Activated CD4-positive, CD25-positive, alpha-beta regulatory T cell (primary cell): ENCODE measurements at regions not wholly inside any gene's neighbourhood (a gene's known extent, or its start where the extent isn't known, plus 50 kb on each side); places are given as distances from the start of the nearest gene placed in this dataset.
"Not testable (repeated sequence)": the region's sequence is repeated elsewhere in the genome, so short reads cannot be mapped to it uniquely, and the experiment has no call there.

Experiments
- DNase-seq, 4 experiments: peaks; one replicate each; lab custom pipeline; 2025; lab: John Stamatoyannopoulos, UW

DNA sequence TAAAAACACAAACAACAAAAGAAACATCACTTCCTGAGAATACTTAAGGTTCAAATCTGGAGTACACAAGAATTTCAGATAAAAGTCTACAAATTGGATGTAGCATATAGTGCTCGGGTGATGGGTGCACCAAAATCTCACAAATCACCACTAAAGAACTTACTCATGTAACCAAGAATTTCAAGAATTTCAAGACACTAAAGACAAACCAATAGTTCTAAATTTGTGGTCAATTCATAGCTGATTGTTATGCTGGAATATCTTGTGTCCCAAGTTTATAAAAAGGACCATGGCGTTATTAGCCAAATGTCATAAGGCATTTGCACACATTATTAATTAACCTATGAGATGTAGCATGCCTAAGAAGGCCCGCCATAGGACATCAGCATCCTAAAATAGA is 1204.1 kb upstream of the AUTS2 start:
- DNase-seq = no peak

DNA sequence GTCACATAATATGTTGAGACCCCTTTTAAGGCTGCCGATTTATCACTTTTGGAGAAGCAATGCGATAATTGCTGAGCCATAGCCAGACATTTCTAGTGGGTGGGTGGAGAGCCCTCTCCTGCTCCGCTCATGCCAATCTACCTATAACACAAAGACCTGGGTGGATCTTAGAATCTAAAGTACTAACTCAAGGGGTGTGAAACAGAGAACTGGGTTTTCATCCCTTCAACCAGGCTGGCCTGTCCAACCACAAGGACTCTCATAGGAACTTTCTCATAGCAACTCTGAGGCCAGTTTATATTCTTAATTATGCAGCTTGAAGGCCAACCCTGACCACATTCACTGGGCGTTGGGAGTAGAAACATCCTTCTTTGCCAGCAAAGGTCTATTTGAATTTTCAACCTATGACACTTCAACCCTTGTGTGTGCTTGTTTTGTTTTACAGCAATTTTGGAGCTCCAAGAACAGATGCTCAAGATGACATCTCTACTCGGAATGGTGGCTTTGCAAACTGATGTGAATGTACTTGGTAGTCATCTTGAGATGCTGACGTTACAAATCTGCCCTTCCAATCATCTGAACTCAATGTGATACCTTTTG is 1198.2 kb upstream of the AUTS2 start:
- DNase-seq = no peak

DNA sequence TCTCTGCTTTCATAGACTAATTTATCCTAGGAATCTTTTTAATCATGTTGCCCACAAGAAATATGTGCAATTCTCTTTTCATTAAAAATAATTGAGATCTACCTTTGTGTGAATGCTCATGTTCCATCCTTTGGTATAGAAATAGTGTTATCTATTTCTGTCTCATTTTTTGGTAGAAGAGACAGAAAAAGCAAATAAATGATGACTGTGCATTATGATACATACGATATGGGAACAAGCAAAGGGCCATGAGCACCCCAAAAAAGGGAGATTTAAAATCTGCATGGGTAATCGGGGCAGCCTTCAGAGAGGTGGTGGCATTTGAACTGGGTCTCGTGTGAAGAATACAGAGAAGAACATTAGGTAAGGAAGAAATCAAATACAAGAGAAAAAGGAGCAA is 1197.5 kb upstream of the AUTS2 start:
- no peak for DNase-seq

DNA sequence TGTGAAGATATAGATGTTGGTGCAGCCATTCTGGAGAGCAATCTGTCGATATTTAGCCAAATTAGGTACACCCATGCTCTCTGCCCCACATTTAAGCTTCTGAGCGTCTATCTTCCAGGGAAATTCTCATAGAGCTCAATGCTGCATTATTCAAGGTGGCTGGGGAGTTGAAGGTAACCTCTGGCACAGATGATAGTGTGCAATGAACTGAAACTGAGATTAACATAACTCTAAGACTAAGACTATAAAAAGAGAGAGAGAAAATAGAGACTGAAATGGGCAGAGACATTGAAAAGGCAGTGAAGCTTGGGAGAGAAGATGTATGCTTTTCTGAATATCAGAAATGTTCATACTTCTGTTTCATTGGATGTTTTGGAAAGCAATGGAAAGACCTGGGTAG is 1197.0 kb upstream of the AUTS2 start:
- DNase-seq = no peak

DNA sequence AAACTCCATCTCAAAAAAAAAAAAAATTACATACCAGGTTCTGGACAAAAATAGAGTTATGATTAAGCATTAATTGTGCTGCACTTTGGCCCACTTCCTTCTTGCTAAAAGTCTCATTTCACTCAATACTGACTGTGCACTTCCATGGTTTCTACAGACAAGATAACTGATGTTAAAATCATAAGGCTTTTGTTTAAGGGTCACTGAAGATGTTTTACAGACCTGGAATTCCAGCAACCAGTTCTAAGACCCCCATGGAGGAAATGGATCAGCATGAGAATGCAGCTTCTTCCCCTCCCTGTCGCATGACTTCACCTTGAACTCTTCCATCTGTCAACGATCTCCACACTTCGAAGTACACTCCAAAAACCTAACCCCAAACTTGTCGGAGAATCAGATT is 1191.8 kb upstream of the AUTS2 start:
- no peak for DNase-seq

DNA sequence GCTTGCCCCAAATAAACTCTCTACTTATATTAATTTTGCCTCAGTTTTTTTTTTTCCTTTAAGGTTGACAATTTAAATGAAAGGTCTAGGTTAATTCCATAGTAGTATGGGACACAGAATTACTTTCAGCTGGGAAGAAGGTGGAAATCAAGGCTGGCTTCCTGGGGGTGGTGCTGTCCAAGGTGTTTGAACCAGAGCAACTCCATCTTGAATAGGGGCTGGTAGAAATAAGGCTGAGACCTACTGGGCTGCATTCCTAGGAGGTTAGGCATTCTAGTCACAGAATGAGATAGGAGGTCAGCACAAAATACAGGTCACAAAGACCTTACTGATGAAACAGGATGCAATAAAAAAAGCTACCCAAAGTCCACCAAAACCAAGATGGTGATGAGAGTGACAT is 1190.8 kb upstream of the AUTS2 start:
- no peak for DNase-seq

DNA sequence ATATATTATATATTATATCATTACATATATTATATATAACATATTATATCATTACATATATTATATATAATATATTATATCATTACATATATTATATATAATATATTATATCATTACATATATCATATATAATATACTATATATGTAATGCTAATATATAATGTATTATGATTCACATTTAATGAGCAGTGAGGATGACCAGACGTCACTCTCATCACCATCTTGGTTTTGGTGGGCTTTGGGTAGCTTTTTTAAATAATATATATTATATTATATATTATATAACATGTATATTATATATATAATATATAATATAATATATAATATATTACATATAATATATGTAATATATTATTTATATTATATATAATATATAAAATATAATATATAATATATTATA is 1189.4 kb upstream of the AUTS2 start:
- DNase-seq = no peak

DNA sequence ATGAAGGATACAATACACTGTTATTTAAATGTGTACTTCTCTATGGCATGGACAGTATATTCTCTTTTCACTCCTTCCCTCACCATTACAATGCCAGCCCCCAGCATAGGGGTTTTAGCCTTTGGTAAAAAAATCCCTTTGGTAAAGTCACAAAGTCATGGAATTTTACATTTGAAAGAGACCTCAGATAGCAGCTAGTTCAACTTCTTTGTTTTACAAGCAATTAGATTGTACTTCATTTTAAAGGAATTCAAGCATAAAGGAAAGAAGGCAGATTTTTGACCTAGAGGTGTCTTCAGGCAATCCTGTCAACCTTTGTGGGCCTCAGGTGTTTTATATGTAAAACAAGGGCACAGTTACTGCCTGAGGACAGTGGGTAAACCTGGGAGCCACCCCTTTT is 1188.4 kb upstream of the AUTS2 start:
- no peak for DNase-seq

DNA sequence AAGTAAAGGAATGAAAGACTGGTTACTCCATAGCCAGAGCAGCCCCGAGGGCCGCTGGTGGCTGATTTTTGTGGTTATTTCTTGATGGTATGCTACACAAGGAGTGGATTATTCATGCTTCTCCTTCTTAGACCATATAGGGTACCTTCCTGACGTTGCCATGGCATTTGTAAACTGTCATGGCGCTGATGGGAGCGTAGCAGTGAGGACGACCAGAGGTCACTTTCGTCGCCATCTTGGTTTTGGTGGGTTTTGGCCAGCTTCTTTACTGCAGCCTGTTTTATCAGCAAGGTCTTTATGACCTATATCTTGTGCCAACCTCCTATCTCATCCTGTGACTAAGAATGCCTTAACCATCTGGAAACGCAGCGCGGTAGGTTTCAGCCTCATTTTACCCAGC is 1187.6 kb upstream of the AUTS2 start:
- DNase-seq = not testable (repeated sequence)

DNA sequence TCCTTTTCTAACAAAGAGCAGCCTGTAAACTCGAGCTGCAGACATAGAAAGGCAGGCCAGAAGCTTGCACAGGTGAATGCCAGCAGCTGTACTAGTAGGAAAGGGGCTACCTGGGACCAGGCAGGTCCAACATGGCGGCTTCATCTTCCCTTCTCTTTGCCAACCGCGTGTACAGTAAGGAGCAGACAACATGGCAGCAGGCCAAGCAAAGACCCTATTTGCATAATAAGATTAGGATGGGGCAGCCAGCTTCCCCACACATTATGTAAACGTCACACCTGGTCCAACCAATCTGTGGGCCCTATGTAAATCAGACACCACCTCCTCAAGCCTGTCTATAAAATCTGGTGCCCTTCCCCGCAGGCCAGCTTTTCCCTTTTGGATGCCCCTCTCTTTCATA is 1186.5 kb upstream of the AUTS2 start:
- no peak for DNase-seq

DNA sequence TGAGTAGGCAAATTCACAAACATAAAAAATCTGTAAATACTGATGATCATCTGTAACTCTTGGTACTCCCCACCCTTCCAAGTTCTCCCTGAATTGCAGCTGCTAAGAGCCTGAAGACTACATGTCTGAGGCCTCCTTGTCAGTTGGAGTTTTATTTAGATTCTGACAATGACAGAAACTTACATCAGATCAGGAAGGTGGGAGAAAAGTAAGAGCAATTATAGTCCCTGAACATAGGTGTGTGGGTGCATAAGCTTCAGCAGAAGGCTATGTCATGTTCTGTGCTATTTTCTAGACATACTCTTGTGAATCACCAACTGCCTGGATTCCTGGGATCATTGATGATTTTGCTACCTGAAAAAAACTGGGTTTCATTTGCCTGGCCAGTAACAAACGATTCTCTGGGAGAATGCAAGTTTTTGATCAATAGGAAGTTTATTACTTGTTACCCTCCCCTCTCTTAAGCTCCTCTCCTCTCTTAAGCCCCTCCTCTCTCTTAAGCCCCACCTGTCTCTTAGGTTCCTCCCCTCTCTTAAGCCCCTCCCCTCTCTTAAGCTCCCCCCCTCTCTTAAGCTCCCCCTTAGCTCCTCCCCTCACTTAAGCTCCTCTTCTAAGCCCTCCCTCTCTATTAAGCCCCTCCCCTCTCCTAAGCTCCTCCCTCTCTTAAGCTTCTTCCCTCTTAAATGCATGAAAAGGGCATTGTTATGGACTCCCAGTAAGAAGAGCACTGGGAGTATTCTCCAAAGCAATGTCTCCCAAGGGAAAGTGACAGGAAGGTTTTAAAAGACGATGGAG is 1183.4 kb upstream of the AUTS2 start:
- DNase-seq = no peak

DNA sequence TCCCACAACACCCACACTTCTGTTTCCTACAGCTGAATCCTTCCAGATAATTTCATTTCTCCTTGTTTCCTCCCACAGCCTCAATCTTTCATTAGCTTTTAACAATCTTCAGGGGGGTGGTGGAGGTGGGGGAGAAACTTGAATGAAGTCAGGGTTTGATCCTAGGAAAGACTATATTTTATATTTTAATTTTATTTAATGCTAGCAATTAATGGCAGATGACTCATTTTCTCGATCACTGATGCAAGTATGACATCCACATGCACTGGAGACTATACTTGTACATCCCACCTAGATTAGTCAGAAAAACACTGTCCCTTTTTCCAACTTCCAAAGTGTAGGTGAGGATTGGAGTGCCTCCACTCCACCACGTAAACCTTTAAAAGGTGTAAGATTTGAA is 1181.3 kb upstream of the AUTS2 start:
- no peak for DNase-seq

DNA sequence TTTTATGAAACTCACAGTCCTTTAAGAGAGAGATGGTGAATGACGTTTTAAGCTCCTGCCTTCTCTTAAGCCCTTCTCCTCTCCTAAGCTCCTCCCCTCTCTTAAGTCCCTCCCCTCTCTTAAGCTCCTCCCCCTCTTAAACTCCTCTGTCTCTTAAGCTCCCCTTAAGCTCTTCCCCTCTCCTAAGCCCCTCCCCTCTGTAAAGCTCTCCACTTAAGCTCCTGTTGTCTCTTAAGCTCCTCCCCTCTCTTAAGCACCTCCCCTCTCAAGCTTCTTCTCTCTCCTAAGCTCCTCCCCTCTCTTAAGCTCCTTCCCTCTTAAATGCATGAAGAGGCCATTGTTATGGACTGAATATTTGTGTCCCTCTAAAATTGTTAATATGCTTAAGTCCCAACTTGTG is 1180.6 kb upstream of the AUTS2 start:
- no peak for DNase-seq

DNA sequence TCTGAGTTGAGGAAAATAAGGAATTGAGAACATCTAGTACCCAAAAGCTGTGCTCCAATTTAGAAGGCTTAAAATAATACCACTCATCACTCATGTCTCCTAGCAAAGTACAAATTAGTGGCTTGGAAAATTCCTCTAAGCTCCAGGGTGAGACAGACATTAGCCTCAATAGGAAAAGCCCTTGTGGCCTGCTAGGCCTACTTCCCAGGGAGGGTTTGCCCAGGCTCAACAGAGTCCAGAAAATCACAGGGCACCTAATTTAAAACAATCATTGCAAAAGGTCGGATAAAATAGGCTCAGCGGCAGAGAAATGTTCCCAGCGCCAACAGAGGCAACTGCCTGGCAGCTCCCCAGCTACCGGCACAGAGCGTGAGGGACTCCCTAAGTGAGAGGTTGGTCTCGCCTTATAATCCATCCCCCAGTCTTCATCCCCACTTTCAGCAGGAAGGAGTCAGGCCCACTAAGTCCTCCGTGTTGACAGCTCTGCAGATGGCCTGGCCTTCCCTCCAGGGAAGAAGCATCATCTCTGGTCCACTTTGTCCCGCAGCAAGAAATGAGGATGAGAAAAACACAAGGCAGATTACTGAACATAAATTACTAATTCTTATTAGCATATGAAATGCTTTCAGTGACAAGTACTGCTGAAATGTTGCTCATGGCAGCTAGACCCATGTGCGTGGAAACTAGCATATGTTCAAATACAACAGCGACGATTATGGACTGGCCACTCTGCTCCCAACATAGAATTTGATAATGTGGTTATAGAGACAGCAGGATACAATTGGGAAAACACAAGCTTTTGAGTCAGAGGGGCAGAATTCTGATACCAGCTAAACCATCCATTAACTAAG is 1177.7 kb upstream of the AUTS2 start:
- no peak for DNase-seq

DNA sequence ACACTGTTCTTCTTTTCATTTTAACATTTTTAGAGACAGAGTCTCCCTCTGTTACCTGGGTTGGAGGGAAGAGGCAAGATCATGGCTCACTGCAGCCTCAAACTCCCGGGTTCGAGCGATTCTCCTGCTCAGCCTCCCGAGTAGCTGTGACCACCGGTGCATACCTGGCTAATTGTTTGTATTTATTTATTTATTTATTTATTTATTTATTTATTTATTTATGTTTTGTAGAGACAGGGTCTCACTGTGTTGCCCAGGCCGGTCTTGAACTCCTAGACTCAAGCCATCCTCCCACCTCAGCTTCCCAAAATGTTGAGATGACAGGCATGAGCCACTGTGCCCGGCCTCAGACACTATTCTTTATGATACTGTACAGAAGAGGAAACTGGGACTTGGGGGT is 1176.6 kb upstream of the AUTS2 start:
- no peak for DNase-seq

DNA sequence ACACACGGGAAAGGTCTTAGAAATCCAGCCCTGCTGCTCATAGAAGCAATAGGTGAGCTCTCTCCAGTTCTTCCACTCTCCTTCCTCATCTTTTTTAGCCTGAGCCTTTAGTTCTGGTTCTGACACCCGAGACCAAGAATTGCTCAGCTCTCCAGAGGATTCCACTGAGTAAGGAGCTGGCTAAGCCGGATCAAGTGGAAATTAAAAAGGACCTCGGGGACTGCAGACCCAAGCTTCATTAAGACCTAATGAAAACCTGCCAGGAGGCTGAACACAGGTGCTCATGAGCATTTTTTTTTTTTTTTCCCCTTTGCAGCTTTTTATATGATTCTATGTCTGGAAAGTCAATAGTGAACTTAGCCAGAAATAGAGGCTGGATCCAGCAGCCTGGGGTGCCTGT is 1176.0 kb upstream of the AUTS2 start:
- DNase-seq = no peak

DNA sequence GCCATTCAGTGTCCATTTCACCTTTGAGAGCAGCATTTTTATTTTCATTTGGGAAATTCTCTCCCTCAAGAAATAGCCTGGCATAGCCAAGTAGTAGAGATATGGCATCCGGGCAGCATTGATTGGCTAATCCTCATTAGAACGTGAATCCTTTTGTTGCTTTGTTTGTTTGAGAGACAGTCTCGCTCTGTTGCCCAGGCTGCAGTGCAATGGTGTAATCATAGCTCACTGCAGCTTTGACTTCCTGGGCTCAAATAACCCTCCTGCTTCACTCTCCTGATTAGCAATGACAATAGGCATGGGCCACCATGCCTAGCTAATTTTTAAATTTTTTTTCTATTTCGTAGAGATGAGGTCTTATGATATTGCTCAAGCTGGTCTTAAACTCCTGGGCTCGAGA is 1174.9 kb upstream of the AUTS2 start:
- DNase-seq = no peak

DNA sequence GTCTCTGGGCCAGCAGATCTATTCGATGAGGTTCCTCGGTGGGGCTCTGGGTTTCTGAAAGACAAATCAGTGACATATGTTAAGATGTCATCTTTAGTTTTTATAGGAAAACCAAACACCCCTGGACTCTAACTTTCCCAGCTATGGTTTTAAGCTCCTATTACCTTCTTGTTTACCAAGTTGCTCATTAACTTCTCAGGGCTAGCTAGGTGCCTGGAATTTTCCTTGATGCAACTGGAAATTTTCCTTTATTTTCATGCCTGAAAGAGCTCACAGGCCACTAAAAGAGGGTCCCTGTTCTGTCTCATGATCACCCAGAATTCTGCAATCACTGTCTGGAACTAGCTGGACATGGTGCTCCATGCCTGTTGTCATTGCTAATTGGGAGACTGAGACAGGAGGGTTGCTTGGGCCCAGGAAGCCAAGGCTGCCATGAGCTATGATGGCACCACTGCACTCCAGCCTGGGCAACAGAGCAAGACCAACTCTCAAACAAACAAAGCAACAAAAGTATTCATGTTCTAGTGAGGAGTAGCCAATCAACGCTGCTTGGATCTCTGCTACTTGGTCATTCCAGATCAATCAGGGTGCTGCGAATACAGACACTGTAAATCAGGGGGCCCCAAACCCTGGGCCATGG is 1173.5 kb upstream of the AUTS2 start:
- no peak for DNase-seq

DNA sequence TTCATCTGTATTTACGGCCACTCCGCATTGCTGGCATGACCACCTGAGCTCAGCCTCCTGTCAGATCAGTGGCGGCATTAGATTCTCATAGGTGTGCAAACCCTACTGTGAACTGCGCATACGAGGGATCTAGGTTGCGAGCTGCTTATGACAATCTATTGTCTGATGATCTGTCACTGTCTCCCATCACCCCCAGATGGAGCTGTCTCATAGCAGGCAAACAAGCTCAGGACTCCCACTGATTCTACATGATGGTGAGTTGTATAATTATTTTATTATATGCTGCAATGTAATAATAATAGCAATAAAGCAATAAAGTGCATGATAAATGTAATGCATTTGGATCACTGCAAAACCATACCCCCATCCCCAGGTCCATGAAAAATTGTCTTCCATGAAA is 1172.9 kb upstream of the AUTS2 start:
- DNase-seq = no peak

DNA sequence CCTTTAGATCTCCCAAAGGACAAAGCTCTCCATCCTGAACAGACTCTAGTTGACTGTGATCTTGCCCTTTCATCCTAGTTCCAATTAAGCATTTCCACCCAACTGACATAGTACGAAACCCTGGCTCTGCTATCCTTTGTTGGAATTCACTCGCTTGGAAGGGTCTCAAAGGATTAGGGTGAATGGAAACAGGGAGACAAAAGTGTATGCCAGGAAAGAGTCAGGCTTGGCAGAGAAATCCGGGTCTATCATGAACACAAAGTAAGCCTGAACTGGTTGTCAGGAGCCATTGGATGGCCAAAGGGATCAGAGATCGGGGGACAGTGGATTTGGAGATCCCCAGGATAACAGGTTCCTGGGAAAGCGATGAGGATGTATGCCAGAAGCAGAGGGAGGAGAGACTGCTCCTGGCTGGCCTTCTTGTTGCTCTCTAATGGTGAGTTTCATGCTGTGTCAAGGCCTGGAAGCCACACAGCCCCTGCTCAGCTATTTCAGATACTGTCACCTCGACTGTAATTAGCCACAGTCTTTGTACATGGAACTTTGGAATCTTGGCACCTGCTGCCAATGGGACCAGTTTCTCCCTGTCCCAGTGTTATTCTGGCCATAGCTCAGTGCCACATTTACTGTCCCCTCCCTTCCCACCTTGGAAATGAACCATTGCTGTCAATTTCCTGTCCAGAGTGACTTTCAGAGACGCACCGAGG is 1168.7 kb upstream of the AUTS2 start:
- no peak for DNase-seq

DNA sequence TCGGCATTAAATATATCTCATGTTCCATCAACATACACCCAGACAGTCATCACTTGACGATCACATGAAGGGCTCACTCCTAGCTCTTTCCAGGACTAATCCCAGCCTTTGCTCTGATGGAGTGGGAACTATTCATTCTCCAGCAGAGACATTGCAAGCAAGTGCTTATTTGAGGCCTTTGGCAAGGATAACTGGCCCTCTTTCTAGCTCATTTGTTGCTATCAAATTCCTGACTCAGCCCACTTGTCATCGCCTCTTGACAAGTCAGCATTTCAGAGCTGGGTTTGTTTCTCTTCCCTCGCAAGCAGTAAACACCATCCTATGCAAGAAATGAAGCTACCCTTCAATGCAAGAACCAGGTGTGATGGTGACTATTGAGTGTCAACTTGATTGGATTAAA is 1165.7 kb upstream of the AUTS2 start:
- no peak for DNase-seq

DNA sequence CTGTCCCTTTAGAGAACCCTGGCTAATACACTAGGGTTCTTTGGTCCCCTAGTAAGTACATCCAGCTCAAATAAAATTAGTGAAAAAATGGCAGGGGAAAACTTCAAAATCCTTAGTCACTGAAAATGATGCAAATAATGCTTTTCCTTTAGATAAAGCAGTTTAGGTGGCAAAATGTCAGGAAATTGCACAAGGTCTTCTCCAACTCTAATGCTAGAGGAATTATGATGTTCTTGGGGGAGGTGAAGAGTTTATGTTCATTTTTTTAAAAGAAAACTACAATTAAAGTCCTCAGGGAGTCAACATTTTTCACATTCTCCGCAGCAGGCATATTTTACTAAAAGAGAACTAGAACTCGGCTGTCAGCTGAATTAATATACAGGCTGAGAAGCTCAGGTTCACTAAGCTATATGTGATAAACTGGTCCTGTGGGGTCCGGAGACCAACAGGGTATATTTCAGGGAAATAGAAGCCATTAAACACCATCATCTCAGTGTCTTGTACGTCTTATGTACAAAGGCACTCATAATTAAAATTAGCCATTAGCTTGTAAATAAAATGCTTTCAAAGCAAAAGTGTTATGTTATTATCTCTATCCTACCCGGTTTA is 1164.7 kb upstream of the AUTS2 start:
- no peak for DNase-seq
